ENCODE measurements at regions not wholly inside any gene's neighbourhood (a gene's known extent, or its start where the extent isn't known, plus 50 kb on each side); places are given as distances from the start of the nearest gene placed in this dataset.

DNA sequence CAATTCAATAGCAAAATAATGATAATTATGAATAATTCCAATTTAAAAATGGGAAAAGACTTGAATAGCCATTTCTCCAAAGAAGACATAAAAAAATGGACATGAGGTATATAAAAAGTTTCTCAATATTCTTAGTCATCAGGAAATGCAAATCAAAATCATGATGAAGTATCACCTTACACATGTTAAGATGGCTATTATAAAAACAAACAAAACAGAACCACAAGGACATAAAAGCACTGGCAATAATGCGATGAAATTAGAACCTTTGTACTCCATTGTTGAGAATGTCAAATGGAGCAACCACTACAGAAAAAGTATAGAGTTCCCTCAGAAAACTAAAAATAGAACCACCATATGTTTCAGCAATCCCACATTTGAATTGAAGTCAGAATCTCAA, 1186.1 kb downstream of the SLITRK5 start:
- no peak for DNase-seq (ENCODE audit: low read depth in 2 of 2)

DNA sequence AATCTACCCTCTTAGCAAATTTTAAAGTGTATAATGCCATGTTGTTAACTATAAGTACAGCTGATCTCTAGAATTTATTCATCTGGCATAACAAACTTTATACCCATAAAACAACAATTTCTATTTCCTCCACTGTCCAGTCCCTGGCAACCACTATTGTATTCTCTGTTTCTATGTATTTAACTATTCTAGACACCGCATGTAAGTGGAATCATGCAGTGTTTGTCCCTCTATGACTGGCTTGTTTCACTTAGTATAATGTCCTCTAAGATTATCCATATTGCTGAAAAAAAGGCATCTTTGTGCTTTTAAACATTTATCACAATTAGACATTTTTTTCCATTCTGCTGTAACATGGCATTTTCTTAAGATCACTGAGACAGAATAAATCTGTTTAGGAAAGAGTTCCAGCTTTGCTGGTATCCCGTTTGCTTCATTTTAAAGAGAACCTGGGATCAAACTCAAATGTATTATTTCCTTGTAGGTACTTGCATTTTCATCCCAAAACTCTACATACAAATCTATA, 1191.0 kb downstream of the SLITRK5 start:
- no peak for DNase-seq (ENCODE audit: low read depth in 2 of 2)

DNA sequence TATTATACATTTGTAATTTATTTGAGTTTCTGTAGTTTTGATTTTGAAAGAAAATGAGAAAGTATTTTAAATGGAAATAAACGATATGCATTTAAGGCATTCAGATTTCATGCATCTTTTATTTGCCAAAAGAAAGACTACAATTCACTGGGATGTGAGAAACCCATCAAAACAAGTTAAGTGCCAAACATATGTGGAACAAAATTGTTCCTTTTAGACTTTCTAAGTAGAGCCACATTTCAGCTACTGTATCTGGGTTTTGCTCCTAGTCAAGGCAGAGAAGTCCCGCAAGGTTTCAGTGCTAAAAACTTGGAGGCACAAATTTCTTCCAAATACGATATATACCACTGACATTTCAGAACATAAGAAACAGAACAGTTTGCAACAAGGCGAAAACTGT, 1191.9 kb downstream of the SLITRK5 start:
- DNase-seq (ENCODE audit: low read depth in 2 of 2), result no peak

DNA sequence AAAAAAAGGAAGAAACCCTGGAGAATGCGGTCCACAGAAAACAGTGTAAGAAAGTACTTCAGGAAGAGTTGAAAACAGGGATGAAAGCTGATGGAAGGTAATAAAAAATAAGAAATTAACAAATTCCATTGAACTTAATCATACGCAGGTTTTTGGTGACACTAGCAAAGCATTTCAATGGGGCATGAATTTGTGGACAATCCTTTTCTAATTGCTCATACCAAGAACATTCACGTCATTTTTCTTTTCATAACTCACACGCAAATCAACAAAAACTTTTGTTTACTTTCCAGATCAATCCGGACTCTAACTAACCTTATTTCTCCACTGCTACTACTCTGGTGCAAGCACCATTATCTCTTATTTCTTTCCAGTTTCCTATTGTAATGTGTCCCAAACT, 1195.0 kb downstream of the SLITRK5 start:
- DNase-seq (ENCODE audit: low read depth in 2 of 2), result no peak

DNA sequence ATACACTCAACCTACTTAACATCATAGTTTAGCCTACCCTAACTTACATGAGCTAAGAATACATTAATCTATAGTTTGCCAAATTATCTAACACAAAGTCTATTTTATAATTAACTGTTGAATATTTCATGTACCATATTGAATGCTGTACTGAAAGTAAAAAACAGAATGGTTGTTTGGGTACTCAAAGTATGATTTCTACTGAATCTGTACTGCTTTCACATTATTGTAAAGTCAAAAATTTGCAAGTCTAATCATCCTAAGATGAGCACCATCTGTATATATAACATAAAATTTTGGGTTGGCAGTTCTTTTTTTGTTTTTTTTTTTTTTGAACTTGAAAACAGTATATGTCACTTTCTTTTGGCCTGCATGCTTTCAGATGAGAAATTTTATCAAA, 1212.6 kb downstream of the SLITRK5 start:
- no peak for DNase-seq (ENCODE audit: low read depth in 2 of 2)

DNA sequence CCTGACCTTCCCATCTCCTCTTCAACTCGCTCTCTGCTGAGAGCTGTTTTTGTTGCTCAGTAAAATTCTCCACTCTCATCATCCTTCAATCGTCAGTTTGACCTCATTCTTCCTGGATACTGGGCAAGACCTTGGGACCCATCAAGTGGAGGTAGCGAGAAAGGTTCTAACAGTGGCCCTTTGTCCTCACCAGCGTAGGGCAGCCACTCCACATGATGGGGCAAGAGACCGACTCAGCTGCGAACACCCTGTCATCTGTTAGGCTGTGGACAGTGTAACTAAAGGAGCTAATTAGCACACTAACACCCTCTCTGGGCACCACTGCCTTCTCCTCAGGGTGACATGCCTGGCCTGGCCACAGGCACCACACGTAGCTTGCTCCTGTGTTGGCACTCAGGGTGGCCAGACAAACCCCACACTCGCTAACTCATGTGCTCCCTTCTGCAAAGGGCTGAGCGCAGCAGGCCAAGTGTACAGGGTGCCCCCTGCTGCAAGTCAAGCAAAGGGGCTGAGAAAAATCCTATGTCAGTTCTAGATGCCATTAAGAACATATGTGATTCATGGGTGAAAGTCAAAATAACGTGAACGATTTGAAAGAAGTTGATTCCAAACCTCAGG, 1216.0 kb downstream of the SLITRK5 start:
- no peak for DNase-seq (ENCODE audit: low read depth in 2 of 2)

DNA sequence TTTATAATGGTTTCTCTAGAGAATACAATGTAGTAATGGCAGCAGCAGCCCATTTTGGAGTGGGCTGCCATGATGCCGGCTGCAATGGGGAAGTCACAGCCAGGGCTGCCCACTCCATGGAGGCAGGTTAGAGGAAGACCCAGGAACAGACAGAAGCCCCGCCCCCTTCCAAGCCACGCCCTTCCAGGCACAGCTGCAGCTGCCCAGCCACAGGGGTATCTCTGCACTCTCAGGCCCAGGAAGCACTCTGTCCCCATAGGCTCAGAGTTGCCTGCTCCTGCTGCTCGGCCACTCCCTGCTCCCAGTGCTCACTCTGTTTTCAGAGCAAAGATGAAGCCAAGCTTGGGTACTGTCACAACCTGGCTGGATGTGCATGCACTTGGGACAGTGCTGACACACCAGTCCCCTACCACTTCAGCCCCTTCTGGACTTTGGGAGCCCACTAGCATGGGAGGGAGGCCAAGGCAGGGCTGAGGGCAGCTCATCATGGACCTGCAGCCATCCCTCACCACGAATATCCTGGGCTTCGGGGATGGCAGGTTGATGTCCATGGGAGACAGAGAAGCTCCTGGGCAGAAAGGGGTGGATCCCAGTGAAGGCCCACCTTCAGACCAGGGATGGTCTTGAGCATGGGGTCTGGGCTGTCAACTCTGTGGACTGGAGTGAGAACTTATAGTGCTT, 1224.2 kb downstream of the SLITRK5 start:
- DNase-seq (ENCODE audit: low read depth in 2 of 2), result no peak

DNA sequence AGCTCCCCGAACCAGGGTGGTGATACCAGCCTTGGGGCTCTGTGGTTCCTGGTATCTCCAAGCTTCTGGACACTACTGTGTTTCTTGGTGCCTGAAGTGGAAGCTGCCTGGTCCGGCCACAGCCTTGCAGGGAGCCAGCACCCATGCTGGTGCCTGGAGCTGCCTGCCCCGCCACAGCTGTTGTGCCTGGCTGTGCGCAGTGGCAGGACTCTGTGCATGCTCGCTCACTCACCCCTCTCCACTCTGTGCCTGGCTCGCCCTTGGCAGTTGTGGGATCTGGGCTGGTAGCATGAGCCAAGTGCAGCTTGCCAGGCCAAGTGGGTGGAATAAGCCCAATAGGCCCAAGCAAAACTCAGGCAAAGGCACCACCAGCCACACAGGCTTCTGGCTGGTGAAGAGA, 1225.3 kb downstream of the SLITRK5 start:
- DNase-seq (ENCODE audit: low read depth in 2 of 2), result no peak

DNA sequence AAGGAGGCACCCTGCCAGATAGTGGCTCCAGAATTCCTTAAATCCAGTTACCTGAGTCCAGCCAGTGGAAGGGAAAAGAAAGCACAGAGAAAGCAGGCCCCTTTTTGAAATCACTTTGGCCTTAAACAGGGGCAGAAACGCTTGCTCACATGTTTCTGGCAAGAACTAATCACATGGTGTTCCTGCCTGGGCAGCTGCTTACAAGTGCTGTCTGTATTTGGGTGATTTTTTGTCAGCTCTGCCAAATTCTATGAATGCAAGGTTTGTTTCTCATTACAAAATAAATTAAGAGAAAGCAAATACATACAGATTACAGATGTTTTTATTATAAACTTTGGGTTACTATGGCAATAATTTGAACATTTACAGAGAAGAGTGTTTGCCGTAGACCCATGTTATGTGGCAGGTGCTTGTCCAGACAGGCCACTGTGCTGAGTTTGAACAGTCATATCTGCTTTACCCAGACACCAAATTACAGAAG, 1237.8 kb downstream of the SLITRK5 start:
- no peak for DNase-seq (ENCODE audit: low read depth in 2 of 2)

DNA sequence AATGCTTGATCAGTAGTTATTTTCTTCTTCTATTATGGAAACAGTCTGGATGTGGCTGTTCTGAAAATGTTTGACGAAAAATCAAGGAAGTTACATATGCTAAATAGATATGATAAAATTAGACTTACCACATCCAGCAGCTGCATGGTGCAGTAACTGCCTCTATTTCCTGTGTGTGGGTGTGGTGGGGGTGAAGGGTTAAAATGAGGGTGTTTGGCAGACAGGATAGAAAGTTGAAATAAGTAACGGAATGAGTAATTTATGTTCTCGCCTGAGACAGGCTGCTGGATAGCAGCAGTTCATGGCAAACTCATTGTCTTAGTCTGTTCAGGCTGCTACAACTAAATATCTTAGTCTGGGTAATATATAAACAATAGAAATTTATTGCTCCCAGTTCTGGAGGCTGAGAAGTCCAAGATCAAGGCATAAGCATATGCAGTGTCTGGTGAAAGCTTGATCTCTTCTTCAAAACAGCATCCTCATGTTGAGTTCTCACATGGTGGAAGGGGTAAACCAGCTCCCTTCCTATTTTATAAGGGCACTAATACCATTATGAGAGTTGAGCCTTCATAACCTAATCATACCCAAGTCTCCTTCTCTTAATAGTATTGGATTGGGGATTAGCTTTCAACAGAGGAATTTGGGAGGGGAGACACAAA, 1248.9 kb downstream of the SLITRK5 start:
- no peak for DNase-seq (ENCODE audit: low read depth in 2 of 2)

DNA sequence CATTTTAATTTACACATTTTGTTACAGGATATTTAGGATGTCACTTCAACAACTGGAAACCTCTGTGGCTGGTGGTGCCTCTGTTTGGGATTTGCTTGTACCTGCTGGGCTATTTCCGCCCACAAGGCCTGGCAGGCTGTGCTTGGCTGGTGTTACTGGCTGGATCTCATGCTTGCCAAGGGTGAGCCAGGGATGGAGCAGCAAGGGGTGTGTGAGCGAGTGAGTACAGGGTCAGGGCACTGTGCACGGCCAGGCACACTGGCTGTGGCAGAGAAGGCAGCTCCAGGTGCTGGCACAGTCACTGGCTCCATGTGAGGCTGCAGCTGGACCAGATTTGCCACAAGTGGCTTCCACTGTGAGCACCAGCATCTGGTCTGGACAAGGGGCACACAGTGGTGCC, 1254.8 kb downstream of the SLITRK5 start:
- DNase-seq (ENCODE audit: low read depth in 2 of 2), result no peak

DNA sequence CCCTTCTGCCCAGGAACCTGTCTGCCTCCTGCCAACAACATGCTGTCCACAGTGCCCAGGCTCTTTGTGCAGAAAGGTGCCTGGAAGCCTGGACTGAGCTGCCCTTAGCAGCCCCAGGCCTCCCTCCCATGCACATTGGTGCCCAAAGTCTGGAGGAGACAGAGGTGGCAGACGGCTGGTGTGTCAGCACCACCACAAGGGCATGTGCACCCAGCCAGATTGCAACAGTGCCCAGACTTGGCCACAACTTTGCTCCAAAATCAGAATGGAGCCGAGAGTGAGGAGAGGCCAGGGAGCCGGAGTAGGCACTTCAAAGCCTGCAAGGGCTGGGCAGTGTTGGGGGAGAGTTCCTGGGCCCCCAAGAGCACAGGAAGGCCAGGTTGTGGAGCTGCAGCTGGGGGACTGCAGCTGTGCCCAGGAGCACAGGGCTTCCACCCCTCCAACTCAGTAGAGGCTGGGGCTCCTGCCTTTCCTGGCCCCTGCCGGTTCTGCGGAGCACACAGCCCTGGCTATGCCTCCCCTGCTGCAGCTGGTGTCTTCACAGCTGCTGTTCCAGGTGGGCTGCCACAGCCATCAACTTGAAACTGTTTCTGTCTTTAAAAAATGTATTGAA, 1255.8 kb downstream of the SLITRK5 start:
- DNase-seq (ENCODE audit: low read depth in 2 of 2), result no peak

DNA sequence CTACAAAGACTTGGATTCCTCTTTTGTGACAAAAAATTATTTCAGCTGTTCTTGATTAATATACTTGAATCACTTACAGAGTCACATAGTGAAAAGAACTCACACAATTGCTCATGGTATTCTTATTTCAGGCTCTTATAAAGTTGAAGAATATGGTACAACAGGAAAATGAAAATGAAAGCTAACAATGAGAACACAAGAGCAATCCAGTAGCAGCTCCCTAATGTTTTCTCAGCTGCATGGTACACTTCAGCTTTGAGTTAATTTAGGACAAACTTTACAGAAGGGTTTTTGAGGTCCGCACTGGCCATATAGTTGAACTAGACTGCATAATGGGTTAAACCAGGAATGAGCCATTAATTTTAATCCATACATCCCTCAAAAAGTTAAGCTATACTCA, 1261.8 kb downstream of the SLITRK5 start:
- no peak for DNase-seq (ENCODE audit: low read depth in 2 of 2)

DNA sequence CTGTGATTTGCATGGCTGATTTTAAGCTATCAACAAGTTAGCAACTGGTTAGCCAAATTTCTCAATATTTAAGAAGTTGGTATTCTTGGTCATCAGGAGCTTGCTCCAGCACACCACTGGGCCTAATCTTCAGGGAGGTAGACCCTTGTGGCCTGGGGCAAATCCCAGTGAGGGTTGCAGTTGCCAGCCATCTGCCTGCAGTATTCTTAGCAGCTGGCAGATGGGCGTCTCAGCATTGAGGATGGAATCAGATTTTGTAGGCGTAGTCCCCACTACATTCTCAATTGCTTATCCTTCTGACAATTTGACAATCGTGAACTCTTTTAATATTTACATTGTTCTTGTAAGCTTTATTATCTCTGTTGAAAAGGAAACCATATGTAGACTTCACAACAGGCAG, 1266.2 kb downstream of the SLITRK5 start:
- DNase-seq (ENCODE audit: low read depth in 2 of 2), result no peak

DNA sequence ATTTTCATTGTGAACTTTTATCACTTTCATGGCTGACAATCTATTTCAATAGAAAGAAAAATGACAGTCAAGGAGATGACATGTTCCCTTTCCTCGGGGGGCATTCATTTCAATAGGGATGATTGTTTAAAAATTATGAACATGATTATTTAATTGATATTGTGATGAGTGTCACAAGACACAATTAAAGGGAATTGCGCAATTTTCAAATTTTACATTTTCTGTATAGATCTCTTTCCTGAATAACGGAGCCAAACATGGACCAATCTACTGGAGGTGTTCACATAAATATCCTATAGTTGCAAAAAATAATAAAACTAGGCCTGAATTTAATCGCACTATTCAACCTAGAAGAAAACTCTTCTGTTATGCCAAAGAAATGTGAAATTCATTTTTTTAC, 1274.6 kb downstream of the SLITRK5 start:
- DNase-seq (ENCODE audit: low read depth in 2 of 2), result no peak

DNA sequence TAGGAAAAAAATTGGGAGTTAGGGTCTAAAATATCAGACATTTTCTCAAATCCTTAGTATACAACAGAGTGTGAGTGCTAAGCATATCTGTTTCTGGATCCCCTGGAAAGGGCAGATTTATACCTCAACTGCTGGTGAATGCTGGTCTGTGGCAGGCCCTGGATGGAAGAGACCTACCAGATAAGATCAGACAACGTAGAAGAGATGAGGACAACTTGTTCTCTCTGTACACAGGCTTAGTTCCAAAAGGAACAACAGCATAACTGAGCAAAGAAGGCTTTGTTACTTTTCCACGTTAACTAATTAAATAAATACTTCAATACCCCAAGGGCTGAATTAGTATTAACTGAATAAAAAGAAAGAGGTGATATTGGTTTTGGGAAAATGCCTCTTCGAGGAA, 1277.3 kb downstream of the SLITRK5 start:
- no peak for DNase-seq (ENCODE audit: low read depth in 2 of 2)

DNA sequence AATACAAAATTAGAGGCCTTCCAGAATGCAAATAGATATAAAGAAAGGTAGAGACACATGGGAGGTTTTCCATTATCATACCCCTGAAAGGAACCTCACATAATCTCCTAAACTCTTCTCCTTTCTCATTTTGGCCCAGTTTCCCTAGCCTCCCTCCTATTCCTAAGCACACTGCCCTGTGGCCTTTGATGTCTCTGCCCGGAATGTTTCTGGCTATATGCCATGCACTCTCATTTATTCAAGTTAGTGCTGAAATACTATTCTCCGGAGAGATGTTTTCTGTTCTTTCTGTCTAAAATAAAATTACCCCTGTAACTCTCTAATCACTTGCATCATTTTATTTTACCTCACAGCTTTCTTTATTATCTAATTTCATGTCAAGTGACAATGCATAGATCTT, 1287.7 kb downstream of the SLITRK5 start:
- DNase-seq (ENCODE audit: low read depth in 2 of 2), result no peak

DNA sequence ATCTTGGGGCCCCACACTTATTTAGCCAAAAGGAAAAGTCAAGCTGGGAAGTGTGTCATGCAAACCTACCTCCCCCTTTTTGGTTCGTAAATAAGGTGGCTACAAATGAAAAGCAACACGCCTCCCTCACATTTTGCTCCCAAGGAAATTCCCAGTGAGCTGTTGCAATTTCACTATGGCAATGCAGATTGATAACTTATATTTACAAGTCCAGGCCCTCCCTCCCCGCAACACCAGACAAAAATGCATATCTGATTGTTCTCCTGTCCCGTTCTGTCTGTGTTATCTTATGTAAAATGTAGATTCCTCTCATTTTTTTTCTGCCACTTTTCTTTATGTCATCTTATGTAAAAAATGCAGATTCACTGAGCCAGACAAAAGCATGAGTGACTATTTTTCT, 1305.3 kb downstream of the SLITRK5 start:
- DNase-seq (ENCODE audit: low read depth in 2 of 2), result no peak

DNA sequence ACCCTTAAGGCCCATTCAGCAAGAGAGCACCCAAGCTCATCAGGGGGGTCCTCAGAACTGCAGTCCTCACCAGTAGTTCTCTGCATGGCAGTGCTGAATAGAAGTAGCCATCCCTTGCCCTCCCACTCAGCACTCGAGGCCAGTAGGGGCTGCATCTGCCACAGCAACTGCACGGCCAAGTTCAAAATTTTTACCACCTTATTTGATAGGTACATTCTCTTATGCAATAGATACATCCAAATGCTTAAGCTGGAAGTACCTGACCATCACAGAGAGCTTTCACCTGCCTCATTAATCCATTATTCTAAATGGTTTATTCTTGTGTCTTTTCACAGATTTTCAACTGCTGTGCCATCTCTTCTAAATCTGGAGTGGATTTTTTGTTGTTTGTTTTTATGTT, 1307.4 kb downstream of the SLITRK5 start:
- no peak for DNase-seq (ENCODE audit: low read depth in 2 of 2)

DNA sequence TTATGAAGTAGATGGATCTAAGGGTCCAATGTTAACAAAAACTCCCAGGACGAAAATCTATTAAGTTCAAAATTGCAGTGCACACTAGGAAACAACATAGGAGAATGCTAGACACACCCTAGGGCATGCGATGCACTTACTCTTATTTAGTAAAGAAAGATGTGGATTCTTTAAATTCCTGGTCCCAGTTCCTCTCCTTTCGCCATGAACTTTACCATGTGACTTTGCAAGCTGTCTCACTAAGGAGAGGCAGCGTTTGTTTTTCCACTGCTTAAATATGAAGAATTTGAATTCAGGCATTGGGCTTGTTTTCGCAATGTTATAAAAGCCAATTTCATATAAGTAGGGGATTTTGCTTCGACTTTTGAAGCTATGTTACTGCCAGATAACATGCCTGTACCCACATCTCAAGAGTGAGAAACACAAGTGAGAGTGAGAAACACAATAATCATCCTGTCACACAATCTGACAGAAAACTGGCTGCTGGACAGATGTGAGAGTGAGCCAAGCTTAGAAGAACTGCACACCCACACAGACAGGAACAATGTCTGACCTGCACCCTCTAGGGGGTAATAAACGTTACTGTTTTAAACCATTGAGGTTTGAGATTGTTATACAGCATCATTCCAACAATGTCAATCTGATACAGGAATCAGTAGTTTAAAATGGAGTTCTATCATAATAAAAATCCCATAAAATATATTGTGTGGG, 1308.4 kb downstream of the SLITRK5 start:
- no peak for DNase-seq (ENCODE audit: low read depth in 2 of 2)

DNA sequence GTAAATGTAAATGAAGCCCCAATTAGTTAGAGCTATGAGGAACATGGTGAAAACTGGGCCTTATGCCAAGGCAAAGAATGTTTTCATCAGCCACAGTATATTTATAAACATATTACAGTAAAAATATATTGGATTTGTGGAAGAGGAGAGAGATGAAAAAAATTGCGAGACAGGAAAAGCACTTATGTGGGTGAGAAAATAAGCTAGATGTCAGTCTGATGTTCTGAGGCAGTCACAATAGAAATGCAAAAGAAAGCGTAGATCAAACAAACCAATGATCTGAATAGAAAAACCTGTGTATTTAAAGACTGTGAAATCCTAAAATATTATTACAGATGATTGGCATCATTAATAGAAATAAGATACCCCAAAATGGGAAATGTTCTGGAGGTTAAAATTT, 1332.5 kb downstream of the SLITRK5 start:
- DNase-seq (ENCODE audit: low read depth in 2 of 2), result no peak

DNA sequence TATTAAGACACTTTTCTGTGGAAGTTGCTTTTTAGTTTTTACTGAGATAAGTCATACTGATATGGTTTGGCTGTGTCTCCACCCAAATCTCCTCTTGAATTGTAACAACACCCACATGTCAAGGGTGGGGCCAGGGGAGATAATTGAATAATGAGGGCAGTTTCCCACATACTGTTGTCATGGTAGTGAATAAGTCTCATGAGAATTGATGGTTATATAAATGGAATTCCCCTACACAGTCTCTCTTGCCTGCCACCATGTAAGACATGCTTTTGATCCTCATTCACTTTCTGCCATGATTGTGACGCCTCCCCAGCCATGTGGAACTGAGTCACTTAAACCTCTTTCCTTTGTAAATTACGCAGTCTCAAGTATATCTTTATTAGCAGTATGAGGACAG, 1340.4 kb downstream of the SLITRK5 start:
- no peak for DNase-seq (ENCODE audit: low read depth in 2 of 2)
